T-helper 2 cell (primary cell): ENCODE measurements at regions not wholly inside any gene's neighbourhood (a gene's known extent, or its start where the extent isn't known, plus 50 kb on each side); places are given as distances from the start of the nearest gene placed in this dataset.
"Not testable (repeated sequence)": the region's sequence is repeated elsewhere in the genome, so short reads cannot be mapped to it uniquely, and the experiment has no call there.

Source experiments
- DNase-seq, 5 experiments: peaks; one replicate each; pipeline versions ENCODE4 v3.0.0 to v3.0.0-alpha.2; 2012 to 2022

GRCh38 chr18:68220458-68220857, 494.4 kb downstream of the TMX3 start:
- DNase-seq: no peak

- DNase-seq: no peak
These were observed 495.0 kb downstream of the TMX3 start for GRCh38 chr18:68219872-68220271.

- DNase-seq: no peak
These were observed 495.6 kb downstream of the TMX3 start for GRCh38 chr18:68219274-68219673.

GRCh38 chr18:68215931-68216330, 499.0 kb downstream of the TMX3 start:
- no peak for DNase-seq

- DNase-seq: no peak
These were observed 528.9 kb downstream of the TMX3 start for GRCh38 chr18:68186039-68186438.

- DNase-seq: no peak
These were observed 533.0 kb downstream of the TMX3 start for GRCh38 chr18:68181956-68182355.

- DNase-seq: no peak
These were observed 535.1 kb downstream of the TMX3 start for GRCh38 chr18:68179811-68180210.

- no peak for DNase-seq
These were observed 536.0 kb downstream of the TMX3 start for GRCh38 chr18:68178921-68179320.

- no peak for DNase-seq
These were observed 536.9 kb downstream of the TMX3 start for GRCh38 chr18:68177807-68178702.

GRCh38 chr18:68176901-68177300, 538.0 kb downstream of the TMX3 start:
- DNase-seq: no peak

- no peak for DNase-seq
These were observed 541.9 kb downstream of the TMX3 start for GRCh38 chr18:68172842-68173549.

GRCh38 chr18:68164909-68165308, 550.0 kb downstream of the TMX3 start:
- no peak for DNase-seq

- DNase-seq: not testable (repeated sequence)
These were observed 561.1 kb downstream of the TMX3 start for GRCh38 chr18:68153821-68154220.

GRCh38 chr18:68152770-68153169, 562.1 kb downstream of the TMX3 start:
- no peak for DNase-seq

GRCh38 chr18:68150961-68151360, 563.9 kb downstream of the TMX3 start:
- DNase-seq: no peak

- DNase-seq: no peak
These were observed 566.0 kb downstream of the TMX3 start for GRCh38 chr18:68148863-68149262.

- DNase-seq: no peak
These were observed 567.2 kb downstream of the TMX3 start for GRCh38 chr18:68147728-68148127.

- no peak for DNase-seq
These were observed 593.1 kb downstream of the TMX3 start for GRCh38 chr18:68121826-68122225.

- DNase-seq: no peak
These were observed 593.6 kb downstream of the TMX3 start for GRCh38 chr18:68121308-68121707.

GRCh38 chr18:68114989-68115388, 598.5 kb upstream of the DSEL start:
- no peak for DNase-seq

- no peak for DNase-seq
These were observed 587.5 kb upstream of the DSEL start for GRCh38 chr18:68104036-68104435.

GRCh38 chr18:68103561-68103960, 587.0 kb upstream of the DSEL start:
- DNase-seq: no peak

GRCh38 chr18:68102117-68102516, 585.6 kb upstream of the DSEL start:
- no peak for DNase-seq

GRCh38 chr18:68098655-68099054, 582.1 kb upstream of the DSEL start:
- no peak for DNase-seq
